ENCODE measurements at regions not wholly inside any gene's neighbourhood (a gene's known extent, or its start where the extent isn't known, plus 50 kb on each side); places are given as distances from the start of the nearest gene placed in this dataset.

GRCh38 chr9:21551401-21551800 lies 69.3 kb upstream of the IFNE start:
- no TSS peak for BruUV-seq (replicated peaks)
- ChIA-PET POLR2A (interaction anchor here (0.6 to 1.3 kb wide), 3 partner anchors 11 to 282 kb away, joined by 3 to 8 read pairs (median 5); no protein-coding TSS in a partner anchor), CTCF (no interaction called here)
- Mint-ChIP-seq H3K27ac (ENCODE audit: low read depth, unreplicated experiment) (peak overlapping the region; percentile 75), H3K4me1 (ENCODE audit: insufficient read depth, unreplicated experiment) (peaks cover 26% of the 10 kb centered on the region), H3K9me3 (ENCODE audit: unreplicated experiment) (no peaks in the 10 kb centered on the region), H3K4me3 (ENCODE audit: unreplicated experiment) (no peak overlapping the region), H3K36me3 (ENCODE audit: insufficient read depth, unreplicated experiment) (no peaks in the 10 kb centered on the region), H3K27me3 (ENCODE audit: insufficient read depth, unreplicated experiment) (no peaks in the 10 kb centered on the region)
- no peak for DNase-seq (ENCODE audit: unreplicated experiment)
- intact Hi-C loops (cut with micrococcal nuclease) = loop anchor here (10.0 kb wide), 1 partner anchor 283 kb away; no protein-coding TSS in a partner anchor
- TF ChIP-seq, protein P1, sequence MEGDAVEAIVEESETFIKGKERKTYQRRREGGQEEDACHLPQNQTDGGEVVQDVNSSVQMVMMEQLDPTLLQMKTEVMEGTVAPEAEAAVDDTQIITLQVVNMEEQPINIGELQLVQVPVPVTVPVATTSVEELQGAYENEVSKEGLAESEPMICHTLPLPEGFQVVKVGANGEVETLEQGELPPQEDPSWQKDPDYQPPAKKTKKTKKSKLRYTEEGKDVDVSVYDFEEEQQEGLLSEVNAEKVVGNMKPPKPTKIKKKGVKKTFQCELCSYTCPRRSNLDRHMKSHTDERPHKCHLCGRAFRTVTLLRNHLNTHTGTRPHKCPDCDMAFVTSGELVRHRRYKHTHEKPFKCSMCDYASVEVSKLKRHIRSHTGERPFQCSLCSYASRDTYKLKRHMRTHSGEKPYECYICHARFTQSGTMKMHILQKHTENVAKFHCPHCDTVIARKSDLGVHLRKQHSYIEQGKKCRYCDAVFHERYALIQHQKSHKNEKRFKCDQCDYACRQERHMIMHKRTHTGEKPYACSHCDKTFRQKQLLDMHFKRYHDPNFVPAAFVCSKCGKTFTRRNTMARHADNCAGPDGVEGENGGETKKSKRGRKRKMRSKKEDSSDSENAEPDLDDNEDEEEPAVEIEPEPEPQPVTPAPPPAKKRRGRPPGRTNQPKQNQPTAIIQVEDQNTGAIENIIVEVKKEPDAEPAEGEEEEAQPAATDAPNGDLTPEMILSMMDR (IDR thresholded peaks at IDR 0.05; ENCODE audit: unreplicated experiment) = no peak

- H3K9me3 Mint-ChIP-seq (ENCODE audit: unreplicated experiment) = no peaks in the 10 kb centered on the region
- CTCF ChIA-PET = interaction anchor here (1.6 kb wide), 1 partner anchor 157 kb away, joined by 7 read pairs; no protein-coding TSS in a partner anchor
- TF ChIP-seq, protein P1 (IDR thresholded peaks at IDR 0.05; ENCODE audit: unreplicated experiment) = no peak
- intact Hi-C loops (cut with micrococcal nuclease) = loop anchor here (10.0 kb wide), 1 partner anchor 282 kb away; no protein-coding TSS in a partner anchor
- POLR2A ChIA-PET = interaction anchor here (0.6 to 1.3 kb wide), 4 partner anchors 10 to 654 kb away, joined by 3 to 8 read pairs (median 4); no protein-coding TSS in a partner anchor
- DNase-seq (ENCODE audit: unreplicated experiment) = no peak
- H3K27me3 Mint-ChIP-seq (ENCODE audit: insufficient read depth, unreplicated experiment) = no peaks in the 10 kb centered on the region
- H3K27ac Mint-ChIP-seq (ENCODE audit: low read depth, unreplicated experiment) = peak overlapping the region; percentile 75
- peaks cover 21% of the 10 kb centered on the region for H3K4me1 Mint-ChIP-seq (ENCODE audit: insufficient read depth, unreplicated experiment)
- no peaks in the 10 kb centered on the region for H3K36me3 Mint-ChIP-seq (ENCODE audit: insufficient read depth, unreplicated experiment)
- peak overlapping the region; percentile 45 for H3K4me3 Mint-ChIP-seq (ENCODE audit: unreplicated experiment)
- no TSS peak for BruUV-seq (replicated peaks)
Measured at GRCh38 chr9:21552244-21553170, 70.4 kb upstream of the IFNE start.

- Mint-ChIP-seq H3K4me3 (ENCODE audit: unreplicated experiment) (no peak overlapping the region), H3K27me3 (ENCODE audit: insufficient read depth, unreplicated experiment) (no peaks in the 10 kb centered on the region), H3K36me3 (ENCODE audit: insufficient read depth, unreplicated experiment) (no peaks in the 10 kb centered on the region), H3K27ac (ENCODE audit: low read depth, unreplicated experiment) (no peak overlapping the region), H3K9me3 (ENCODE audit: unreplicated experiment) (no peaks in the 10 kb centered on the region), H3K4me1 (ENCODE audit: insufficient read depth, unreplicated experiment) (peaks cover 11% of the 10 kb centered on the region)
- intact Hi-C loops (cut with micrococcal nuclease) = loop anchor here (10.0 kb wide), 1 partner anchor 281 kb away; no protein-coding TSS in a partner anchor
- BruUV-seq (replicated peaks) = no TSS peak
- ChIA-PET POLR2A (interaction anchor here (0.7 to 2.7 kb wide), 7 partner anchors 23 to 686 kb away, joined by 3 to 10 read pairs (median 3); no protein-coding TSS in a partner anchor), CTCF (interaction anchor here (0.7 to 1.7 kb wide), 4 partner anchors 24 to 690 kb away, joined by 3 to 8 read pairs (median 6); no protein-coding TSS in a partner anchor)
- DNase-seq (ENCODE audit: unreplicated experiment) = no peak
- TF ChIP-seq, protein P1 (IDR thresholded peaks at IDR 0.05; ENCODE audit: unreplicated experiment) = no peak
Measured at GRCh38 chr9:21553441-21553840, 71.3 kb upstream of the IFNE start.

- Mint-ChIP-seq H3K36me3 (ENCODE audit: insufficient read depth, unreplicated experiment) (no peaks in the 10 kb centered on the region), H3K27me3 (ENCODE audit: insufficient read depth, unreplicated experiment) (no peaks in the 10 kb centered on the region), H3K27ac (ENCODE audit: low read depth, unreplicated experiment) (peak overlapping the region; percentile 95), H3K4me1 (ENCODE audit: insufficient read depth, unreplicated experiment) (peaks cover 7% of the 10 kb centered on the region), H3K9me3 (ENCODE audit: unreplicated experiment) (no peaks in the 10 kb centered on the region), H3K4me3 (ENCODE audit: unreplicated experiment) (peak overlapping the region; percentile 80)
- no peak for DNase-seq (ENCODE audit: unreplicated experiment)
- ChIA-PET CTCF (interaction anchor here (0.6 to 1.7 kb wide), 2 partner anchors 24 to 689 kb away, joined by 3 to 8 read pairs; no protein-coding TSS in a partner anchor), POLR2A (interaction anchor here (0.7 to 2.7 kb wide), 6 partner anchors 22 to 684 kb away, joined by 3 to 10 read pairs (median 4); no protein-coding TSS in a partner anchor)
- BruUV-seq (replicated peaks) = no TSS peak
- intact Hi-C loops (cut with micrococcal nuclease) = loop anchor here (5.0 to 10.0 kb wide), 5 partner anchors 48 to 657 kb away; no protein-coding TSS in a partner anchor
- TF ChIP-seq, protein P1 (IDR thresholded peaks at IDR 0.05; ENCODE audit: unreplicated experiment) = no peak
Measured at GRCh38 chr9:21554813-21555212, 72.7 kb upstream of the IFNE start.
